HEK293 (cell line): ENCODE measurements at regions not wholly inside any gene's neighbourhood (a gene's known extent, or its start where the extent isn't known, plus 50 kb on each side); places are given as distances from the start of the nearest gene placed in this dataset.
A peak's percentile ranks its signal among the peaks of the same experiment; 100 is the strongest.

Source experiments
- CTCF ChIA-PET: fragments of 350-600 bp; formaldehyde crosslinking; extraction: SDS; loops from one replicate; lab custom pipeline; 2021; ENCODE audit warnings: antibody characterized with exemption; lab: Yijun Ruan, JAX
- POLR2A ChIA-PET: fragments of 300-600 bp; formaldehyde crosslinking; extraction: SDS; loops from one replicate; lab custom pipeline; 2020; ENCODE audit warnings: antibody characterized with exemption, inconsistent platforms; lab: Yijun Ruan, JAX
- H3K27ac ChIP-seq: fragments of 200-500 bp; sonication (Bioruptor generic); 2 replicates; pipeline ENCODE4 v1.5.1; 2014; ENCODE audit warnings: low read depth, low read length, control low read depth, inconsistent platforms; ENCODE audit errors: extremely low read depth
- H3K36me3 ChIP-seq, 2 experiments: fragments of 200-500 bp in 1 of 2; sonication (Bioruptor generic) in 1 of 2; 1 replicate in 1 of 2; 2 replicates in 1 of 2; pipeline ENCODE4 v1.5.1; 2014 to 2017; ENCODE audit warnings: inconsistent platforms in 2 of 2, low read length in 2 of 2; ENCODE audit not compliant: control insufficient read depth in 2 of 2, insufficient read depth in 1 of 2
- H3K4me1 ChIP-seq: fragments of 200-500 bp; sonication (Bioruptor generic); 2 replicates; pipeline ENCODE4 v1.5.1; 2014; ENCODE audit warnings: mild to moderate bottlenecking, low read length, inconsistent platforms; ENCODE audit not compliant: control insufficient read depth, insufficient read depth
- H3K4me3 ChIP-seq: 2 replicates; pipeline ENCODE4 v1.5.1; 2011; ENCODE audit warnings: low read depth, mild to moderate bottlenecking, control low read depth, low read length, moderate library complexity
- H3K9me3 ChIP-seq: fragments of 200-500 bp; sonication (Bioruptor generic); 2 replicates; pipeline ENCODE4 v1.5.1; 2014; ENCODE audit warnings: low read depth, low read length, inconsistent platforms; ENCODE audit not compliant: control insufficient read depth, insufficient read depth
- EGR2 ChIP-seq: fragments of 450-650 bp; formaldehyde crosslinking; IDR thresholded peaks from 2 replicates; pipeline ENCODE4 v1.5.1; 2016; ENCODE audit warnings: low read depth, missing biosample characterization, missing genetic modification characterization
- GLIS1 ChIP-seq: fragments of 450-650 bp; formaldehyde crosslinking; IDR thresholded peaks from 2 replicates; pipeline ENCODE4 v1.5.1; 2016; ENCODE audit warnings: missing biosample characterization, missing genetic modification characterization
- GLIS2 ChIP-seq: fragments of 450-650 bp; formaldehyde crosslinking; IDR thresholded peaks from 2 replicates; pipeline ENCODE4 v1.5.1; 2016; ENCODE audit warnings: missing biosample characterization, missing genetic modification characterization
- KLF9 ChIP-seq: fragments of 450-650 bp; formaldehyde crosslinking; IDR thresholded peaks from 2 replicates; pipeline ENCODE4 v1.5.1; 2016; ENCODE audit warnings: missing biosample characterization, missing genetic modification characterization, low read depth
- OSR2 ChIP-seq: fragments of 450-650 bp; formaldehyde crosslinking; IDR thresholded peaks from 2 replicates; pipeline ENCODE4 v1.5.1; 2016; ENCODE audit warnings: missing biosample characterization, missing genetic modification characterization
- ZBTB17 ChIP-seq: fragments of 450-650 bp; formaldehyde crosslinking; IDR thresholded peaks from 2 replicates; pipeline ENCODE4 v1.5.1; 2016; ENCODE audit warnings: missing biosample characterization, missing genetic modification characterization
- ZBTB44 ChIP-seq: fragments of 450-650 bp; IDR thresholded peaks from 2 replicates; pipeline ENCODE4 v1.5.1; 2018; ENCODE audit warnings: missing biosample characterization, mild to moderate bottlenecking, missing genetic modification characterization
- ZFHX2 ChIP-seq: fragments of 450-650 bp; formaldehyde crosslinking; conservative IDR thresholded peaks from 2 replicates; pipeline ENCODE4 v1.5.1; 2016; ENCODE audit warnings: missing biosample characterization, missing genetic modification characterization
- ZIC2 ChIP-seq: fragments of 450-650 bp; formaldehyde crosslinking; IDR thresholded peaks from 2 replicates; pipeline ENCODE4 v1.5.1; 2016; ENCODE audit warnings: missing biosample characterization, missing genetic modification characterization
- ZNF112 ChIP-seq: fragments of 450-650 bp; formaldehyde crosslinking; IDR thresholded peaks from 2 replicates; pipeline ENCODE4 v1.5.0; 2017; ENCODE audit warnings: missing biosample characterization, missing genetic modification characterization
- ZNF174 ChIP-seq: fragments of 450-650 bp; formaldehyde crosslinking; IDR thresholded peaks from 2 replicates; pipeline ENCODE4 v1.5.0; 2017; ENCODE audit warnings: missing biosample characterization, mild to moderate bottlenecking, missing genetic modification characterization
- ZNF175 ChIP-seq: fragments of 450-650 bp; formaldehyde crosslinking; IDR thresholded peaks from 2 replicates; pipeline ENCODE4 v1.5.1; 2016; ENCODE audit warnings: missing biosample characterization, missing genetic modification characterization
- ZNF214 ChIP-seq: fragments of 450-650 bp; formaldehyde crosslinking; IDR thresholded peaks from 2 replicates; pipeline ENCODE4 v1.5.1; 2017; ENCODE audit warnings: missing biosample characterization, mild to moderate bottlenecking, missing genetic modification characterization, borderline replicate concordance
- ZNF501 ChIP-seq: fragments of 450-650 bp; formaldehyde crosslinking; IDR thresholded peaks from 2 replicates; pipeline ENCODE4 v1.5.1; 2016; ENCODE audit warnings: missing biosample characterization, missing genetic modification characterization
- ZNF600 ChIP-seq: fragments of 450-650 bp; formaldehyde crosslinking; IDR thresholded peaks from 2 replicates; pipeline ENCODE4 v1.5.1; 2016; ENCODE audit warnings: missing biosample characterization, missing genetic modification characterization
- ZNF621 ChIP-seq: fragments of 450-650 bp; formaldehyde crosslinking; IDR thresholded peaks from 2 replicates; pipeline ENCODE4 v1.5.1; 2017; ENCODE audit warnings: missing biosample characterization, missing genetic modification characterization
- ZNF660 ChIP-seq: fragments of 450-650 bp; IDR thresholded peaks from 2 replicates; pipeline ENCODE4 v1.5.1; 2018; ENCODE audit warnings: missing biosample characterization, mild to moderate bottlenecking, missing genetic modification characterization
- ZNF664 ChIP-seq: fragments of 450-650 bp; formaldehyde crosslinking; IDR thresholded peaks from 2 replicates; pipeline ENCODE4 v1.5.1; 2016; ENCODE audit warnings: missing biosample characterization, missing genetic modification characterization
- ZNF792 ChIP-seq: fragments of 450-650 bp; formaldehyde crosslinking; IDR thresholded peaks from 2 replicates; pipeline ENCODE4 v1.5.1; 2016; ENCODE audit warnings: missing biosample characterization, missing genetic modification characterization
- ZSCAN16 ChIP-seq: fragments of 450-650 bp; formaldehyde crosslinking; IDR thresholded peaks from 2 replicates; pipeline ENCODE4 v1.5.1; 2016; ENCODE audit warnings: missing biosample characterization, missing genetic modification characterization
- TF ChIP-seq, protein P1 (sequence below): fragments of 450-650 bp; formaldehyde crosslinking; IDR thresholded peaks from 2 replicates; pipeline ENCODE4 v1.5.1; 2016; ENCODE audit warnings: missing biosample characterization, missing genetic modification characterization
- TF ChIP-seq, protein P2 (sequence below): fragments of 450-650 bp; formaldehyde crosslinking; IDR thresholded peaks from 2 replicates; pipeline ENCODE4 v1.5.1; 2016; ENCODE audit warnings: missing biosample characterization, missing genetic modification characterization

GRCh38 chr1:58848818-58849411 lies 65.1 kb upstream of the JUN start:
- CTCF ChIA-PET: interaction anchor here (0.6 to 1.1 kb wide), 3 partner anchors 10 to 308 kb away, joined by 3 read pairs; no protein-coding TSS in a partner anchor
- no peaks in the 10 kb centered on the region for H3K36me3 ChIP-seq
- POLR2A ChIA-PET: interaction anchor here (1.1 to 1.6 kb wide), 4 partner anchors 11 to 228 kb away, joined by 3 to 9 read pairs (median 5); partner anchors contain the start of gene JUN
- H3K4me3 ChIP-seq: no peak overlapping the region
- H3K27ac ChIP-seq: no peak overlapping the region
- no peaks in the 10 kb centered on the region for H3K4me1 ChIP-seq
- TF ChIP-seq ZNF112 (tag by site-specific recombination): no peak
- TF ChIP-seq ZNF214: no peak
- 0 out of 2 replicates have a peak, but pooled peaks have one; percentile 34 for TF ChIP-seq ZNF600 (tag by site-specific recombination)
- TF ChIP-seq GLIS1 (tag by site-specific recombination): peak; percentile 100
- TF ChIP-seq ZNF660 (tag by site-specific recombination): peak; percentile 70; the same call in 1 of the 2 replicates
- TF ChIP-seq ZBTB44 (tag by site-specific recombination): 0 out of 2 replicates have a peak, but pooled peaks have one; percentile 51
- 0 out of 2 replicates have a peak, but pooled peaks have one; percentile 27 for TF ChIP-seq KLF9 (tag by site-specific recombination)
- peak; percentile 76 for TF ChIP-seq ZFHX2 (tag by site-specific recombination)
- TF ChIP-seq OSR2: peak; percentile 45; the same call in 1 of the 2 replicates
- TF ChIP-seq ZIC2 (tag by site-specific recombination): peak; percentile 81
- no peak for TF ChIP-seq ZNF501 (tag by site-specific recombination)
- peak; percentile 63 for TF ChIP-seq GLIS2 (tag by site-specific recombination)
- peak; percentile 75 for TF ChIP-seq EGR2
- no peak for TF ChIP-seq ZNF621 (tag by site-specific recombination)
- TF ChIP-seq, protein P1, sequence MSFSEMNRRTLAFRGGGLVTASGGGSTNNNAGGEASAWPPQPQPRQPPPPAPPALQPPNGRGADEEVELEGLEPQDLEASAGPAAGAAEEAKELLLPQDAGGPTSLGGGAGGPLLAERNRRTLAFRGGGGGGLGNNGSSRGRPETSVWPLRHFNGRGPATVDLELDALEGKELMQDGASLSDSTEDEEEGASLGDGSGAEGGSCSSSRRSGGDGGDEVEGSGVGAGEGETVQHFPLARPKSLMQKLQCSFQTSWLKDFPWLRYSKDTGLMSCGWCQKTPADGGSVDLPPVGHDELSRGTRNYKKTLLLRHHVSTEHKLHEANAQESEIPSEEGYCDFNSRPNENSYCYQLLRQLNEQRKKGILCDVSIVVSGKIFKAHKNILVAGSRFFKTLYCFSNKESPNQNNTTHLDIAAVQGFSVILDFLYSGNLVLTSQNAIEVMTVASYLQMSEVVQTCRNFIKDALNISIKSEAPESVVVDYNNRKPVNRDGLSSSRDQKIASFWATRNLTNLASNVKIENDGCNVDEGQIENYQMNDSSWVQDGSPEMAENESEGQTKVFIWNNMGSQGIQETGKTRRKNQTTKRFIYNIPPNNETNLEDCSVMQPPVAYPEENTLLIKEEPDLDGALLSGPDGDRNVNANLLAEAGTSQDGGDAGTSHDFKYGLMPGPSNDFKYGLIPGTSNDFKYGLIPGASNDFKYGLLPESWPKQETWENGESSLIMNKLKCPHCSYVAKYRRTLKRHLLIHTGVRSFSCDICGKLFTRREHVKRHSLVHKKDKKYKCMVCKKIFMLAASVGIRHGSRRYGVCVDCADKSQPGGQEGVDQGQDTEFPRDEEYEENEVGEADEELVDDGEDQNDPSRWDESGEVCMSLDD: no peak
- TF ChIP-seq, protein P2, sequence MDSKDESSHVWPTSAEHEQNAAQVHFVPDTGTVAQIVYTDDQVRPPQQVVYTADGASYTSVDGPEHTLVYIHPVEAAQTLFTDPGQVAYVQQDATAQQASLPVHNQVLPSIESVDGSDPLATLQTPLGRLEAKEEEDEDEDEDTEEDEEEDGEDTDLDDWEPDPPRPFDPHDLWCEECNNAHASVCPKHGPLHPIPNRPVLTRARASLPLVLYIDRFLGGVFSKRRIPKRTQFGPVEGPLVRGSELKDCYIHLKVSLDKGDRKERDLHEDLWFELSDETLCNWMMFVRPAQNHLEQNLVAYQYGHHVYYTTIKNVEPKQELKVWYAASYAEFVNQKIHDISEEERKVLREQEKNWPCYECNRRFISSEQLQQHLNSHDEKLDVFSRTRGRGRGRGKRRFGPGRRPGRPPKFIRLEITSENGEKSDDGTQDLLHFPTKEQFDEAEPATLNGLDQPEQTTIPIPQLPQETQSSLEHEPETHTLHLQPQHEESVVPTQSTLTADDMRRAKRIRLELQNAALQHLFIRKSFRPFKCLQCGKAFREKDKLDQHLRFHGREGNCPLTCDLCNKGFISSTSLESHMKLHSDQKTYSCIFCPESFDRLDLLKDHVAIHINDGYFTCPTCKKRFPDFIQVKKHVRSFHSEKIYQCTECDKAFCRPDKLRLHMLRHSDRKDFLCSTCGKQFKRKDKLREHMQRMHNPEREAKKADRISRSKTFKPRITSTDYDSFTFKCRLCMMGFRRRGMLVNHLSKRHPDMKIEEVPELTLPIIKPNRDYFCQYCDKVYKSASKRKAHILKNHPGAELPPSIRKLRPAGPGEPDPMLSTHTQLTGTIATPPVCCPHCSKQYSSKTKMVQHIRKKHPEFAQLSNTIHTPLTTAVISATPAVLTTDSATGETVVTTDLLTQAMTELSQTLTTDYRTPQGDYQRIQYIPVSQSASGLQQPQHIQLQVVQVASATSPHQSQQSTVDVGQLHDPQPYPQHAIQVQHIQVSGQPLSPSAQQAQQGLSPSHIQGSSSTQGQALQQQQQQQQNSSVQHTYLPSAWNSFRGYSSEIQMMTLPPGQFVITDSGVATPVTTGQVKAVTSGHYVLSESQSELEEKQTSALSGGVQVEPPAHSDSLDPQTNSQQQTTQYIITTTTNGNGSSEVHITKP (tag by site-specific recombination): peak; percentile 80
- TF ChIP-seq ZBTB17 (tag by site-specific recombination): 0 out of 2 replicates have a peak, but pooled peaks have one; percentile 22
- H3K9me3 ChIP-seq: no peaks in the 10 kb centered on the region

- no peaks in the 10 kb centered on the region for H3K36me3 ChIP-seq
- no peak overlapping the region for H3K27ac ChIP-seq
- TF ChIP-seq ZNF664 (tag by site-specific recombination): peak; percentile 53; the same call in 1 of the 2 replicates
- TF ChIP-seq ZNF174 (tag by site-specific recombination): no peak
- peak; percentile 25; the same call in 1 of the 2 replicates for TF ChIP-seq ZNF792 (tag by site-specific recombination)
- TF ChIP-seq ZSCAN16 (tag by site-specific recombination): no peak
- TF ChIP-seq ZNF175 (tag by site-specific recombination): no peak
- no peaks in the 10 kb centered on the region for H3K9me3 ChIP-seq
- POLR2A ChIA-PET: interaction anchor here (1.1 to 1.6 kb wide), 2 partner anchors 11 to 66 kb away, joined by 4 to 6 read pairs; partner anchors contain the start of gene JUN
- CTCF ChIA-PET: no interaction called here
- H3K4me1 ChIP-seq: no peaks in the 10 kb centered on the region
- no peak overlapping the region for H3K4me3 ChIP-seq
These were observed 65.7 kb upstream of the JUN start for GRCh38 chr1:58849551-58849950.
